Pancreas (tissue), 10 donors: ENCODE measurements at regions not wholly inside any gene's neighbourhood (a gene's known extent, or its start where the extent isn't known, plus 50 kb on each side); places are given as distances from the start of the nearest gene placed in this dataset.
A peak's percentile ranks its signal among the peaks of the same experiment; 100 is the strongest.

Experiments
- ATAC-seq, 4 donors: fragments of 200-7000 bp; cut with Tn5 transposase; one replicate each; pipeline versions ENCODE4 v1.8.0 to v1.9.1; 2020; ENCODE audit warnings: mild to moderate bottlenecking in 4 of 4, moderate library complexity in 4 of 4
- DNase-seq, 6 donors: peaks; one replicate each; pipeline ENCODE4 v3.0.0-alpha.2; 2020
- FAIRE-seq: peaks from 2 replicates; lab custom pipeline; 2012; peaks lifted over from hg19 to GRCh38; lab: Jason Lieb, UNC
- H3K27ac ChIP-seq, 4 donors: fragments of 200-600 bp; sonication (generic); 1 replicate in 3 of 4; 2 replicates in 1 of 4; pipeline versions ENCODE4 v1.5.0 to v1.8.0; 2020
- H3K27me3 ChIP-seq, 4 donors: fragments of 200-600 bp; one replicate each; pipeline ENCODE4 v1.8.0; 2021
- H3K36me3 ChIP-seq, 3 donors: fragments of 200-600 bp; sonication (generic) in 1 of 3; one replicate each; pipeline versions ENCODE4 v1.5.0 to v1.8.0; 2020 to 2021
- H3K4me1 ChIP-seq, 3 donors: fragments of 200-600 bp; one replicate each; pipeline ENCODE4 v1.8.0; 2021
- H3K4me3 ChIP-seq, 4 donors: fragments of 200-600 bp; sonication (generic) in 2 of 4; one replicate each; pipeline versions ENCODE4 v1.5.0 to v1.8.0; 2020 to 2021
- H3K9me3 ChIP-seq, 4 donors: fragments of 200-600 bp; one replicate each; pipeline ENCODE4 v1.8.0; 2021
- WGBS, 2 donors: extraction: QIAGEN DNeasy Blood & Tissue Kit; methylation state at CpG; one replicate each; pipeline ENCODE4 v1.1.7; 2013; 5-methylcytosine and 5-hydroxymethylcytosine counted together
- intact Hi-C, 3 donors: fragments of 100-400 bp; cut with DNase I; formaldehyde crosslinking; loops; one replicate each; pipeline versions ENCODE4 v1.11.1 to v1.14.2; 2022
- TF ChIP-seq, protein P1 (sequence below), 4 donors: fragments of 200-600 bp; sonication (generic) in 3 of 4; IDR thresholded peaks; one replicate each; pipeline versions ENCODE4 v1.5.0 to v1.8.0; 2021; ENCODE audit warnings: antibody characterized with exemption in 4 of 4
- donor health status: healthy with polysubstance abuse.
- donor health status: DM: no; HTN: no; CAD: no; lungs with moderate emphysema.
- donor health status: DM: no; HTN: no; CAD: no.
- donor health status: control.
- donor health status: control.
- donor health status: Bipolar disorder and iron deficiency.
- donor health status: DM: yes; HTN: yes; CAD: no.
- donor health status: DM: no; HTN: no; CAD: no.
- donor health status: DM: no; HTN: no; CAD: no.
- donor health status: DM: yes; HTN: yes; CAD: no.

DNA sequence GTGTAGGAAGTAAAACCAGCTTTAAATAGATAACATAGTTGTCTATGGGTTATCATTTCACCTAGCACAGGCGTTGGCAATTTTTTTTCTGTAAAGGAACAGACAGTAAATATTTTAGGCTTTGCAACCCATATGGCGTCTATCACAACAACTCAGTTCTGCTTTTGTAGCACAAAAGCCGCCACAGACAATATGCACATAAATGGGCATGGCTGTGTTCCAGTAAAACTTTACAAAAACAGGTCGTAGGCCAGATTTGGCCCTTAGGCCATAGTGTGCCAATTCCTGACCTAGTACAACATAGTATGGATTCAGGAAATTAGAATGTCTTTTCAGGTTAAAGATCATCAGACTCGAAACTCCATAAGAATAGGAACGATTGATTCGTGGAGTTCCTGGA lies 265.3 kb upstream of the GK2 start:
- Histone ChIP-seq H3K36me3 (no peaks in the 10 kb centered on the region), H3K27me3 (no peaks in the 10 kb centered on the region), H3K27ac (no peak overlapping the region), H3K4me3 (no peak overlapping the region), H3K9me3 (no peaks in the 10 kb centered on the region), H3K4me1 (no peaks in the 10 kb centered on the region)
- TF ChIP-seq, protein P1, sequence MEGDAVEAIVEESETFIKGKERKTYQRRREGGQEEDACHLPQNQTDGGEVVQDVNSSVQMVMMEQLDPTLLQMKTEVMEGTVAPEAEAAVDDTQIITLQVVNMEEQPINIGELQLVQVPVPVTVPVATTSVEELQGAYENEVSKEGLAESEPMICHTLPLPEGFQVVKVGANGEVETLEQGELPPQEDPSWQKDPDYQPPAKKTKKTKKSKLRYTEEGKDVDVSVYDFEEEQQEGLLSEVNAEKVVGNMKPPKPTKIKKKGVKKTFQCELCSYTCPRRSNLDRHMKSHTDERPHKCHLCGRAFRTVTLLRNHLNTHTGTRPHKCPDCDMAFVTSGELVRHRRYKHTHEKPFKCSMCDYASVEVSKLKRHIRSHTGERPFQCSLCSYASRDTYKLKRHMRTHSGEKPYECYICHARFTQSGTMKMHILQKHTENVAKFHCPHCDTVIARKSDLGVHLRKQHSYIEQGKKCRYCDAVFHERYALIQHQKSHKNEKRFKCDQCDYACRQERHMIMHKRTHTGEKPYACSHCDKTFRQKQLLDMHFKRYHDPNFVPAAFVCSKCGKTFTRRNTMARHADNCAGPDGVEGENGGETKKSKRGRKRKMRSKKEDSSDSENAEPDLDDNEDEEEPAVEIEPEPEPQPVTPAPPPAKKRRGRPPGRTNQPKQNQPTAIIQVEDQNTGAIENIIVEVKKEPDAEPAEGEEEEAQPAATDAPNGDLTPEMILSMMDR (IDR thresholded peaks at IDR 0.05) = no peak
- ATAC-seq (no peak), FAIRE-seq (no peak), DNase-seq (no peak)
- WGBS, 2 donors = 59 to 65% methylated on average over 7 of the region's 7 CpGs
- intact Hi-C loops = no loop called here

DNA sequence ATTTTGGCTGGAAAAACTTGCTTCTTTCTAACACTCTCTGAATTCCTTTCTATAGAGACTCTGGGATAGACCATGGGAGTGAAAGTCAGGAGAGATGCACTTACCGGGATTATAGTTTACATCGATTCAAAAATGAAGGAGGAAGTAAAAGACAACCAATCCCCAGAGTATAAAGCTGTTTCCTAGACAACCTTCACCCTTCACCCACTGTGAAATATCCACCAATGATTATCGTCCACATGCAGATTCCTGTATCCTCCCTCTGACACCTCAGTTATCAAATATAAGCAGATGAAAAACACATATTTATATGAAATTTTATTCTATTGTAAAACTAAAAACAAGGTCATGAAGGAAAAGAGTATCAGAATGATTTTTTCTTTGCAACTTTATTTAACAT lies 258.8 kb upstream of the GK2 start:
- intact Hi-C loops = no loop called here
- H3K4me3 ChIP-seq = no peak overlapping the region
- WGBS, 2 donors = 85 to 95% methylated on average over 3 of the region's 3 CpGs
- FAIRE-seq (no peak), ATAC-seq (no peak), DNase-seq (no peak)
- H3K27ac ChIP-seq = no peak overlapping the region
- H3K4me1 ChIP-seq = no peaks in the 10 kb centered on the region
- no peaks in the 10 kb centered on the region for H3K9me3 ChIP-seq
- H3K36me3 ChIP-seq = no peaks in the 10 kb centered on the region
- no peaks in the 10 kb centered on the region for H3K27me3 ChIP-seq
- TF ChIP-seq, protein P1 (IDR thresholded peaks at IDR 0.05) = no peak

DNA sequence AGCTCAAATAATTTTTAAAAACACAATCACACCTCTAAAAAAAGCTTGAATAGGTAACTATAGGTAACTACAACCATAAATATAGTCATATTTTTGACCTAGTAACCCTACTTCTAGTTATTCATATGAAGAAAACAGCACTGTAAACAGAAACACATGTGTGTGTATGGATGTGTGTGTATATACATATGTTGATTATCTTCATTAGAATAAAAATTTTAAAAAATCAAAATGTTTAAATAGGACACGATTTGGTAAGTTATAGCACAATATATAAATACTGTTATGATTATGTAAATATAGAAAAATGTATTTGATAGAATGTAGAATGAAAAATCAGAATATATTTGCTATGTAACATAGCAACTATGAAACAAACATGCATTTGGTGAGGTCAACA lies 258.1 kb upstream of the GK2 start:
- no peak for ATAC-seq
- intact Hi-C loops = no loop called here
- no peak for DNase-seq
- H3K27me3 ChIP-seq = no peaks in the 10 kb centered on the region
- FAIRE-seq = peak; percentile 64
- H3K36me3 ChIP-seq = no peaks in the 10 kb centered on the region
- TF ChIP-seq, protein P1 (IDR thresholded peaks at IDR 0.05) = no peak
- no peak overlapping the region for H3K4me3 ChIP-seq
- no peaks in the 10 kb centered on the region for H3K4me1 ChIP-seq
- H3K9me3 ChIP-seq = no peaks in the 10 kb centered on the region
- no peak overlapping the region for H3K27ac ChIP-seq
- 56 to 66% methylated on average over 1 of the region's 1 CpG for WGBS, 2 donors

DNA sequence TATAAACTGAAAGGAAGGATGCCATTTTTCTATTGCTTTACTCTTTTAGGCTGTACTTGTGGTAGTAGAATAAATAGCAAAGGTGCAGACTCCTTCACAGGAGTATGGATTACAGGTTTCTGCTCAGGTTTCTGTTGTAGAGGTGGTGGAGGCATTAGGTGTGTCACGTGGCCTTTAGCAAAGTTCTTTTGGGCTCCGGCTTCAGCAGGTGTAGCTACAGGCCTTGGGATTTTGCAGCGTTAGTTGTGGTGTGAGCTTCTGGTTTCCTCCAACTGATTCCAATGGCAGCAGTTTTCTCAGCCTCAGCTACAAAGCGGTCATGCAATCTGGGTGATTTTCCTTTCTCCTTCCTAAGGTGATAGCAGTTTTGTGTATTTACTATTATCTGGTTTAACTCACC lies 255.8 kb upstream of the GK2 start:
- 80 to 85% methylated on average over 4 of the region's 4 CpGs for WGBS, 2 donors
- H3K36me3 ChIP-seq = no peaks in the 10 kb centered on the region
- H3K4me3 ChIP-seq = no peak overlapping the region
- H3K27me3 ChIP-seq = no peaks in the 10 kb centered on the region
- TF ChIP-seq, protein P1 (IDR thresholded peaks at IDR 0.05) = no peak
- DNase-seq (no peak), ATAC-seq (no peak), FAIRE-seq (no peak)
- H3K27ac ChIP-seq = no peak overlapping the region
- H3K4me1 ChIP-seq = no peaks in the 10 kb centered on the region
- no peaks in the 10 kb centered on the region for H3K9me3 ChIP-seq
- intact Hi-C loops = no loop called here

DNA sequence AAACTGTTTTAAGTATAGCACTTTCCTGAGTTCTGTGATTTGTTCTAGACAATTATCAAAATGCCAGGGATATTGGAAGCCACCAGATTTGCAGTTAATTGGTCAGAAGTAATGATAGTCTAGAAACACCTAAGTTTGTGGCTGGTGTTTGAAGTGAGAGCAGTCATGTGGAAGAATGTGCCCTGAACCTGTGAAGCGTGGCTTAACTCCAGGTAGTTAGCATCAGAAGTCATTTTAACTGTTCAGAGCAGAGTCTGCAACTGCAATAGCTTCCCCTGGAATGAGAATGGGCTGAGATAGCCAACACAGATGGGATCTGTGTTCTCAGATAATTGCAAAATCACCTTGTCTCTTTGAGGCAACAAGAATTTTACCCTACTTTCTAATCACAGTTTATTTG lies 255.1 kb upstream of the GK2 start:
- Histone ChIP-seq H3K4me1 (no peaks in the 10 kb centered on the region), H3K9me3 (no peaks in the 10 kb centered on the region), H3K36me3 (no peaks in the 10 kb centered on the region), H3K27ac (no peak overlapping the region), H3K4me3 (no peak overlapping the region), H3K27me3 (no peaks in the 10 kb centered on the region)
- ATAC-seq (no peak), FAIRE-seq (no peak), DNase-seq (no peak)
- intact Hi-C loops = no loop called here
- 85 to 92% methylated on average over 1 of the region's 1 CpG for WGBS, 2 donors
- TF ChIP-seq, protein P1 (IDR thresholded peaks at IDR 0.05) = no peak
